ENCODE measurements at regions not wholly inside any gene's neighbourhood (a gene's known extent, or its start where the extent isn't known, plus 50 kb on each side); places are given as distances from the start of the nearest gene placed in this dataset.
"Not testable (repeated sequence)": the region's sequence is repeated elsewhere in the genome, so short reads cannot be mapped to it uniquely, and the experiment has no call there.

DNA sequence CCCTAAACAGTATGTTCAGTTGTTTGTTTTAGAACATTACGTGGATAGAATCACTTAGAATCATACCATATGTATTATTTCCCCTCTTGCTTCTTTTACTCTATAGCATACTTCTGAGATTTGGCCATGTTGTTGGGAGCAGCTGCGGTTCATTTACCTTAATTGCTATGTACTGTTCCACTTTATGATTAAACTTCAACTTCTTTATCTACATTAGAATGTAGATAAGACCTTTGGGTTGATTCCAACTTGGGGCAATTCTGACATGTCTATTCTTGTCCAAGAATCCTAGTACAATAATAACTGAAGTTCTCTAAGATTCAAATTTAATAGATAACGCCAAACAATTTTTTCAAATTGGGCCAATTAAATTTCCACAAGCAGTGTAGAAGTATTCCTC is 80.7 kb downstream of the GRIN2B start:
- Histone ChIP-seq H2AFZ (ENCODE audit: low read length) (no peak overlapping the region), H3K4me2 (ENCODE audit: low read length) (no peak overlapping the region), H3K9me2 (ENCODE audit: insufficient read depth, low read length) (no peaks in the 10 kb centered on the region), H3K4me3 (ENCODE audit: low read depth, low read length, poor library complexity, severe bottlenecking) (no peak overlapping the region), H3K27ac (ENCODE audit: low read depth, low read length, poor library complexity, severe bottlenecking) (no peak overlapping the region), H3K79me2 (ENCODE audit: insufficient read depth, low read depth, low read length) (no peaks in the 10 kb centered on the region), H4K20me1 (ENCODE audit: insufficient read depth, low read length) (no peaks in the 10 kb centered on the region), H3K36me3 (ENCODE audit: insufficient read depth, low read length) (no peaks in the 10 kb centered on the region), H3K9me3 (ENCODE audit: low read length) (no peaks in the 10 kb centered on the region), H3K4me1 (ENCODE audit: insufficient read depth, low read length, poor library complexity, severe bottlenecking) (no peaks in the 10 kb centered on the region)
- intact Hi-C loops (cut with micrococcal nuclease; ENCODE audit: unreplicated experiment): no loop called here
- TF ChIP-seq CTCF (conservative IDR thresholded peaks at IDR 0.05; ENCODE audit: low read length): no peak
- TF ChIP-seq EZH2phosphoT487 (IDR thresholded peaks at IDR 0.05; ENCODE audit: borderline replicate concordance, low read depth, low read length): no peak
- BruUV-seq (replicated peaks): no TSS peak
- ChIA-PET CTCF (ENCODE audit: unreplicated experiment) (no interaction called here), POLR2A (no interaction called here)
- no peak for DNase-seq (ENCODE audit: low spot score)

DNA sequence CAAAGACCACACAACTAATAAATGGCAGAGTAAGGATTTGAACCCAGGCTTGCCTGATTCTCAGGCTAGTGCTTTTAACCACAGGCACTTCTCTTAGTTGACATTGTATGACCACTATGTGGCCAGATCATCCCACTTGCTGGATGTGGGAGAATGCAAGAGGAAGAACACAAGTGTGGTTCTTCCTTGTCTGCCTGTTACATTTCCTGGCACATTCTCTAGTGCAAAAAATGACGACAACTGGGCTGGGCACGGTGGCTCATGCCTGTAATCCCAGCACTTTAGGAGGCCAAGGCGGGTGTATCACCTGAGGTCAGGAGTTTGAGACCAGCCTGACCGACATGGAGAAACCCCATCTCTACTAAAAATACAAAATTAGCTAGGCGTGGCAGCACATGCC is 83.0 kb downstream of the GRIN2B start:
- CTCF ChIA-PET (ENCODE audit: unreplicated experiment); H3K36me3 ChIP-seq (ENCODE audit: insufficient read depth, low read length): not testable (repeated sequence)
- POLR2A ChIA-PET: interaction anchor here (0.8 to 1.1 kb wide), 2 partner anchors 9 to 10 kb away, joined by 3 read pairs; no protein-coding TSS in a partner anchor

DNA sequence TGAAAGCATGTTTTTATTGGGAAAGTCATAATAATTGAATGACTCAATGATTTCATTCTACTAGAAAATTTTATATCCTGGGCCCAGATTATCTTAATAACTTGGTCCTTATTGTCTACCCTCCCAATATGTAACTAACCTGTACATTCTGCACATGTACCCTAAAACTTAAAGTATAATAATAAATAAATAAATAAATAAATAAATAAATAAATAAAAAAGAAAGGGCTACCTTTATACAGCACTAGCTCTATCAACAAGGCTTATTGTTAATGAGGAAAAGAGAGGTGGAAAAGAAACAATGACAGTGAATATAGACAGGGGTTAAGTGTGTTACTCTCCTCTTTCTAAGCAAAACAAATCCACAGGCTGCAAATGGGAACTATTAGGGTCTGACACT is 83.6 kb downstream of the GRIN2B start:
- intact Hi-C loops (cut with micrococcal nuclease; ENCODE audit: unreplicated experiment): no loop called here

More for the DNA sequence above, 83.0 kb downstream of the GRIN2B start:
- H3K4me3 ChIP-seq (ENCODE audit: low read depth, low read length, poor library complexity, severe bottlenecking); H3K27ac ChIP-seq (ENCODE audit: low read depth, low read length, poor library complexity, severe bottlenecking); H3K4me2 ChIP-seq (ENCODE audit: low read length); H3K9me3 ChIP-seq (ENCODE audit: low read length); H3K4me1 ChIP-seq (ENCODE audit: insufficient read depth, low read length, poor library complexity, severe bottlenecking); BruUV-seq (replicated peaks); H3K9me2 ChIP-seq (ENCODE audit: insufficient read depth, low read length); intact Hi-C loops (cut with micrococcal nuclease; ENCODE audit: unreplicated experiment); H4K20me1 ChIP-seq (ENCODE audit: insufficient read depth, low read length); H2AFZ ChIP-seq (ENCODE audit: low read length); H3K79me2 ChIP-seq (ENCODE audit: insufficient read depth, low read depth, low read length); DNase-seq (ENCODE audit: low spot score): not testable (repeated sequence)

More for the DNA sequence above, 83.6 kb downstream of the GRIN2B start:
- Histone ChIP-seq H3K27ac (ENCODE audit: low read depth, low read length, poor library complexity, severe bottlenecking) (no peak overlapping the region), H4K20me1 (ENCODE audit: insufficient read depth, low read length) (no peaks in the 10 kb centered on the region), H3K9me2 (ENCODE audit: insufficient read depth, low read length) (no peaks in the 10 kb centered on the region), H3K4me2 (ENCODE audit: low read length) (no peak overlapping the region), H3K4me1 (ENCODE audit: insufficient read depth, low read length, poor library complexity, severe bottlenecking) (no peaks in the 10 kb centered on the region), H3K4me3 (ENCODE audit: low read depth, low read length, poor library complexity, severe bottlenecking) (no peak overlapping the region), H3K9me3 (ENCODE audit: low read length) (no peaks in the 10 kb centered on the region), H3K79me2 (ENCODE audit: insufficient read depth, low read depth, low read length) (no peaks in the 10 kb centered on the region), H3K36me3 (ENCODE audit: insufficient read depth, low read length) (no peaks in the 10 kb centered on the region), H2AFZ (ENCODE audit: low read length) (no peak overlapping the region)
- CTCF ChIA-PET (ENCODE audit: unreplicated experiment): no interaction called here
- BruUV-seq (replicated peaks): no TSS peak
- no peak for TF ChIP-seq EZH2phosphoT487 (IDR thresholded peaks at IDR 0.05; ENCODE audit: borderline replicate concordance, low read depth, low read length)
- TF ChIP-seq CTCF (conservative IDR thresholded peaks at IDR 0.05; ENCODE audit: low read length): no peak
- POLR2A ChIA-PET: interaction anchor here (0.7 to 1.1 kb wide), 2 partner anchors 9 to 1521 kb away, joined by 3 read pairs; no protein-coding TSS in a partner anchor
- no peak for DNase-seq (ENCODE audit: low spot score)
